ENCODE measurements at regions not wholly inside any gene's neighbourhood (a gene's known extent, or its start where the extent isn't known, plus 50 kb on each side); places are given as distances from the start of the nearest gene placed in this dataset.

GRCh38 chr9:24096756-24097155 lies 270.7 kb upstream of the ELAVL2 start:
- Histone ChIP-seq H3K9ac (no peak overlapping the region), H2AFZ (replicated peaks) (peak overlapping the region; percentile 45), H3K4me1 (no peaks in the 10 kb centered on the region), H3K4me3 (no peak overlapping the region), H3K9me3 (ENCODE audit: low read depth) (no peaks in the 10 kb centered on the region), H3K36me3 (no peaks in the 10 kb centered on the region), H3K4me2 (no peak overlapping the region), H4K20me1 (ENCODE audit: low read depth) (no peaks in the 10 kb centered on the region), H3K27ac (no peak overlapping the region), H3K27me3 (no peaks in the 10 kb centered on the region), H3F3A (ENCODE audit: low read depth) (no peaks in the 10 kb centered on the region), H3K79me2 (ENCODE audit: low read depth) (no peaks in the 10 kb centered on the region)
- no peaks in the 10 kb centered on the region for H3K27me3 Mint-ChIP-seq (ENCODE audit: insufficient read depth, low read depth)
- H3K27ac Mint-ChIP-seq, result no peak overlapping the region
- no peak overlapping the region for H3K4me3 Mint-ChIP-seq
- no peak for DNase-seq (ENCODE audit: low spot score)
- peaks cover 4% of the 10 kb centered on the region for H3K9me3 Mint-ChIP-seq
- no peak for TF ChIP-seq EZH2phosphoT487 (IDR thresholded peaks at IDR 0.05)
- no peak for TF ChIP-seq CTCF (IDR thresholded peaks at IDR 0.05)
- TF ChIP-seq EZH2 (IDR thresholded peaks at IDR 0.05), result no peak
- H3K4me1 Mint-ChIP-seq, result peaks cover 4% of the 10 kb centered on the region
- H3K36me3 Mint-ChIP-seq, result peaks cover 2% of the 10 kb centered on the region

- Mint-ChIP-seq H3K4me1 (peaks cover 4% of the 10 kb centered on the region), H3K27ac (no peak overlapping the region), H3K27me3 (ENCODE audit: insufficient read depth, low read depth) (no peaks in the 10 kb centered on the region), H3K4me3 (no peak overlapping the region), H3K9me3 (peaks cover 4% of the 10 kb centered on the region), H3K36me3 (peaks cover 2% of the 10 kb centered on the region)
- Histone ChIP-seq H2AFZ (replicated peaks) (no peak overlapping the region), H3K9ac (no peak overlapping the region), H3K36me3 (no peaks in the 10 kb centered on the region), H3K4me1 (no peaks in the 10 kb centered on the region), H4K20me1 (ENCODE audit: low read depth) (no peaks in the 10 kb centered on the region), H3K9me3 (ENCODE audit: low read depth) (no peaks in the 10 kb centered on the region), H3F3A (ENCODE audit: low read depth) (no peaks in the 10 kb centered on the region), H3K27me3 (no peaks in the 10 kb centered on the region), H3K79me2 (ENCODE audit: low read depth) (no peaks in the 10 kb centered on the region), H3K27ac (no peak overlapping the region), H3K4me3 (no peak overlapping the region), H3K4me2 (no peak overlapping the region)
- TF ChIP-seq CTCF (IDR thresholded peaks at IDR 0.05), result no peak
- no peak for TF ChIP-seq EZH2 (IDR thresholded peaks at IDR 0.05)
- no peak for TF ChIP-seq EZH2phosphoT487 (IDR thresholded peaks at IDR 0.05)
- DNase-seq (ENCODE audit: low spot score), result no peak
Observed at GRCh38 chr9:24095246-24095645, 269.2 kb upstream of the ELAVL2 start.

- Mint-ChIP-seq H3K36me3 (peaks cover 2% of the 10 kb centered on the region), H3K4me1 (no peaks in the 10 kb centered on the region), H3K9me3 (peaks cover 4% of the 10 kb centered on the region), H3K27ac (no peak overlapping the region), H3K4me3 (no peak overlapping the region), H3K27me3 (ENCODE audit: insufficient read depth, low read depth) (no peaks in the 10 kb centered on the region)
- DNase-seq (ENCODE audit: low spot score), result no peak
- Histone ChIP-seq H3K4me2 (no peak overlapping the region), H4K20me1 (ENCODE audit: low read depth) (no peaks in the 10 kb centered on the region), H3K9me3 (ENCODE audit: low read depth) (no peaks in the 10 kb centered on the region), H2AFZ (replicated peaks) (no peak overlapping the region), H3K79me2 (ENCODE audit: low read depth) (no peaks in the 10 kb centered on the region), H3K4me1 (no peaks in the 10 kb centered on the region), H3F3A (ENCODE audit: low read depth) (no peaks in the 10 kb centered on the region), H3K36me3 (no peaks in the 10 kb centered on the region), H3K27ac (no peak overlapping the region), H3K27me3 (no peaks in the 10 kb centered on the region), H3K9ac (no peak overlapping the region), H3K4me3 (no peak overlapping the region)
- TF ChIP-seq CTCF (IDR thresholded peaks at IDR 0.05), result peak; percentile 30
- TF ChIP-seq EZH2phosphoT487 (IDR thresholded peaks at IDR 0.05), result no peak
Observed at GRCh38 chr9:24090566-24090965, 264.5 kb upstream of the ELAVL2 start.

- Mint-ChIP-seq H3K27me3 (ENCODE audit: insufficient read depth, low read depth) (no peaks in the 10 kb centered on the region), H3K4me1 (peaks cover 17% of the 10 kb centered on the region), H3K27ac (peak overlapping the region; percentile 7), H3K9me3 (no peaks in the 10 kb centered on the region), H3K36me3 (no peaks in the 10 kb centered on the region), H3K4me3 (no peak overlapping the region)
- Histone ChIP-seq H3K27ac (no peak overlapping the region), H3K4me3 (no peak overlapping the region), H3K9me3 (ENCODE audit: low read depth) (no peaks in the 10 kb centered on the region), H3K79me2 (ENCODE audit: low read depth) (no peaks in the 10 kb centered on the region), H3K4me1 (no peaks in the 10 kb centered on the region), H3F3A (ENCODE audit: low read depth) (no peaks in the 10 kb centered on the region), H3K36me3 (no peaks in the 10 kb centered on the region), H3K27me3 (no peaks in the 10 kb centered on the region), H2AFZ (replicated peaks) (no peak overlapping the region), H3K4me2 (no peak overlapping the region), H3K9ac (no peak overlapping the region), H4K20me1 (ENCODE audit: low read depth) (no peaks in the 10 kb centered on the region)
- no peak for DNase-seq (ENCODE audit: low spot score)
- TF ChIP-seq EZH2phosphoT487 (IDR thresholded peaks at IDR 0.05), result no peak
- TF ChIP-seq EZH2 (IDR thresholded peaks at IDR 0.05), result no peak
- TF ChIP-seq CTCF (IDR thresholded peaks at IDR 0.05), result no peak
Observed at GRCh38 chr9:24073666-24074065, 247.6 kb upstream of the ELAVL2 start.

All from neural progenitor cell (in vitro differentiated cells).